GM12878 (cell line): ENCODE measurements at regions not wholly inside any gene's neighbourhood (a gene's known extent, or its start where the extent isn't known, plus 50 kb on each side); places are given as distances from the start of the nearest gene placed in this dataset.

Experiments used
- ATAC-seq: fragments of 200-7000 bp; cut with Tn5 transposase; 3 replicates; pipeline ENCODE4 v1.9.1; 2020; ENCODE audit warnings: mild to moderate bottlenecking, moderate library complexity
- BruUV-seq: library from RNA; stranded (reverse); fragments of 400-500 nt; replicated peaks from 2 replicates; lab custom pipeline; 2021; lab: Mats Ljungman, UMichigan
- CTCF ChIA-PET: fragments of 300-600 bp; sonication (Branson Sonifier 250); formaldehyde crosslinking; extraction: SDS; loops from one replicate; lab custom pipeline; 2021; ENCODE audit warnings: inconsistent platforms; lab: Yijun Ruan, JAX
- POLR2A ChIA-PET: fragments of 350-600 bp; formaldehyde crosslinking; extraction: SDS; loops from one replicate; lab custom pipeline; 2021; ENCODE audit warnings: inconsistent platforms; lab: Charles Lee
- RAD21 ChIA-PET: fragments of 300-600 bp; sonication (Branson Sonifier 250); formaldehyde crosslinking; loops from one replicate; lab custom pipeline; 2023; ENCODE audit warnings: antibody characterized with exemption; ENCODE audit not compliant: unreplicated experiment; lab: Charles Lee
- SMC1A ChIA-PET: fragments of 300-600 bp; sonication (Branson Sonifier 250); formaldehyde crosslinking; loops from one replicate; lab custom pipeline; 2023; ENCODE audit not compliant: unreplicated experiment, uncharacterized antibody; lab: Charles Lee
- DNase-seq: peaks from one replicate; pipeline ENCODE4 v3.0.0-alpha.2; 2011; ENCODE audit warnings: low read depth, low spot score
- FAIRE-seq: peaks from 3 replicates; lab custom pipeline; 2011; peaks lifted over from hg19 to GRCh38; lab: Jason Lieb, UNC
- H2AFZ ChIP-seq: 2 replicates; pipeline ENCODE4 v1.6.0; 2011; ENCODE audit warnings: low read depth, low read length, control low read depth; ENCODE audit not compliant: control insufficient read depth
- H3K27ac ChIP-seq: 2 replicates; pipeline ENCODE4 v1.5.1; 2011; ENCODE audit warnings: control low read depth; ENCODE audit not compliant: control insufficient read depth, insufficient read depth
- H3K27me3 ChIP-seq, 2 experiments: replicated peaks in 1 of 2; 2 replicates each; pipeline versions ENCODE4 v1.6.0 to v1.6.1; 2011; ENCODE audit warnings: low read length in 1 of 2; ENCODE audit not compliant: control insufficient read depth in 2 of 2, insufficient read depth in 2 of 2
- H3K36me3 ChIP-seq, 2 experiments: 2 replicates each; pipeline ENCODE4 v1.5.1; 2011; ENCODE audit warnings: low read length in 1 of 2; ENCODE audit not compliant: control insufficient read depth in 2 of 2, insufficient read depth in 2 of 2
- H3K4me1 ChIP-seq: 2 replicates; pipeline ENCODE4 v1.6.1; 2011; ENCODE audit warnings: mild to moderate bottlenecking, low read length, moderate library complexity, mixed read lengths; ENCODE audit not compliant: control insufficient read depth, insufficient read depth
- H3K4me2 ChIP-seq: 2 replicates; pipeline ENCODE4 v1.6.0; 2011; ENCODE audit warnings: control low read depth; ENCODE audit not compliant: control insufficient read depth, insufficient read depth
- H3K4me3 ChIP-seq: fragments of 200-600 bp; sonication (generic); 2 replicates; pipeline ENCODE4 v1.5.1; 2016
- H3K79me2 ChIP-seq: 2 replicates; pipeline ENCODE4 v1.6.0; 2011; ENCODE audit warnings: low read length; ENCODE audit not compliant: control insufficient read depth, insufficient read depth
- H3K9ac ChIP-seq: 2 replicates; pipeline ENCODE4 v1.8.0; 2011; ENCODE audit warnings: low read length, control low read depth, mixed read lengths; ENCODE audit not compliant: control insufficient read depth, insufficient read depth
- H3K9me3 ChIP-seq: replicated peaks from 3 replicates; pipeline ENCODE4 v1.5.1; 2011; ENCODE audit warnings: mild to moderate bottlenecking, low read length; ENCODE audit not compliant: control insufficient read depth, insufficient read depth
- H4K20me1 ChIP-seq: 2 replicates; pipeline ENCODE4 v1.6.0; 2011; ENCODE audit not compliant: control insufficient read depth, insufficient read depth
- CHD4 ChIP-seq: fragments of 200-600 bp; sonication (generic); IDR thresholded peaks from 2 replicates; pipeline ENCODE4 v1.6.1; 2016; ENCODE audit warnings: mild to moderate bottlenecking
- CREM ChIP-seq: IDR thresholded peaks from 2 replicates; pipeline ENCODE4 v1.6.1; 2014; ENCODE audit warnings: antibody characterized with exemption, low read depth
- ESRRA ChIP-seq: IDR thresholded peaks from 2 replicates; pipeline ENCODE4 v1.6.1; 2012; ENCODE audit warnings: mild to moderate bottlenecking, low read length, improper control_type of control experiment
- HDAC2 ChIP-seq: fragments of 200-600 bp; sonication (generic); IDR thresholded peaks from 2 replicates; pipeline ENCODE4 v1.6.1; 2017
- IRF4 ChIP-seq: IDR thresholded peaks from 2 replicates; pipeline ENCODE4 v1.6.1; 2011; ENCODE audit warnings: low read depth, low read length
- JUND ChIP-seq: IDR thresholded peaks from 2 replicates; pipeline ENCODE4 v1.6.1; 2012; ENCODE audit warnings: low read depth, mild to moderate bottlenecking, low read length, improper control_type of control experiment, moderate library complexity
- NR2F1 ChIP-seq: fragments of 450-650 bp; conservative IDR thresholded peaks from 2 replicates; pipeline ENCODE4 v1.6.1; 2017; ENCODE audit warnings: mild to moderate bottlenecking
- PAX5 ChIP-seq: IDR thresholded peaks from 2 replicates; pipeline ENCODE4 v1.6.1; 2011; ENCODE audit warnings: low read depth, low read length, borderline replicate concordance
- PML ChIP-seq: IDR thresholded peaks from 2 replicates; pipeline ENCODE4 v1.6.1; 2012; ENCODE audit warnings: low read length, inconsistent platforms
- SIX5 ChIP-seq: IDR thresholded peaks from 2 replicates; pipeline ENCODE4 v1.6.1; 2011; ENCODE audit warnings: mild to moderate bottlenecking, low read depth, low read length, moderate library complexity; ENCODE audit not compliant: severe bottlenecking
- SMAD1 ChIP-seq: fragments of 450-650 bp; IDR thresholded peaks from 2 replicates; pipeline ENCODE4 v1.6.1; 2018; ENCODE audit warnings: mild to moderate bottlenecking, low read depth; ENCODE audit not compliant: partially characterized antibody
- STAT1 ChIP-seq: fragments of 450-650 bp; conservative IDR thresholded peaks from 2 replicates; pipeline ENCODE4 v1.6.1; 2014; ENCODE audit warnings: antibody characterized with exemption, mild to moderate bottlenecking
- ZBED1 ChIP-seq: IDR thresholded peaks from 2 replicates; pipeline ENCODE4 v1.6.1; 2016; ENCODE audit warnings: borderline replicate concordance
- ZZZ3 ChIP-seq: IDR thresholded peaks from 2 replicates; pipeline ENCODE4 v1.6.1; 2011; ENCODE audit warnings: low read depth; ENCODE audit not compliant: control insufficient read depth, insufficient read length
- WGBS: methylation state at CpG from one replicate; pipeline ENCODE4 v1.1.6; 2016; ENCODE audit warnings: low lambda C conversion rate; ENCODE audit not compliant: insufficient replicate concordance, insufficient coverage; ENCODE audit errors: missing lambda C conversion rate; 5-methylcytosine and 5-hydroxymethylcytosine counted together
- in situ Hi-C: fragments of 300-500 bp; cut with MboI; formaldehyde crosslinking; loops from 9 replicates; pipeline ENCODE4 v1.14.3; 2018; ENCODE audit warnings: mixed read lengths
- intact Hi-C: fragments of 100-400 bp; cut with micrococcal nuclease; formaldehyde crosslinking; loops from one replicate; pipeline ENCODE4 v1.14.2; 2022; ENCODE audit not compliant: unreplicated experiment
- TF ChIP-seq, protein P1 (sequence below): IDR thresholded peaks from 2 replicates; pipeline ENCODE4 v1.6.1; 2011; ENCODE audit warnings: borderline replicate concordance, low read depth, mild to moderate bottlenecking, moderate library complexity, mixed read lengths, low read length; ENCODE audit not compliant: insufficient read depth; ENCODE audit errors: extremely low read length

DNA sequence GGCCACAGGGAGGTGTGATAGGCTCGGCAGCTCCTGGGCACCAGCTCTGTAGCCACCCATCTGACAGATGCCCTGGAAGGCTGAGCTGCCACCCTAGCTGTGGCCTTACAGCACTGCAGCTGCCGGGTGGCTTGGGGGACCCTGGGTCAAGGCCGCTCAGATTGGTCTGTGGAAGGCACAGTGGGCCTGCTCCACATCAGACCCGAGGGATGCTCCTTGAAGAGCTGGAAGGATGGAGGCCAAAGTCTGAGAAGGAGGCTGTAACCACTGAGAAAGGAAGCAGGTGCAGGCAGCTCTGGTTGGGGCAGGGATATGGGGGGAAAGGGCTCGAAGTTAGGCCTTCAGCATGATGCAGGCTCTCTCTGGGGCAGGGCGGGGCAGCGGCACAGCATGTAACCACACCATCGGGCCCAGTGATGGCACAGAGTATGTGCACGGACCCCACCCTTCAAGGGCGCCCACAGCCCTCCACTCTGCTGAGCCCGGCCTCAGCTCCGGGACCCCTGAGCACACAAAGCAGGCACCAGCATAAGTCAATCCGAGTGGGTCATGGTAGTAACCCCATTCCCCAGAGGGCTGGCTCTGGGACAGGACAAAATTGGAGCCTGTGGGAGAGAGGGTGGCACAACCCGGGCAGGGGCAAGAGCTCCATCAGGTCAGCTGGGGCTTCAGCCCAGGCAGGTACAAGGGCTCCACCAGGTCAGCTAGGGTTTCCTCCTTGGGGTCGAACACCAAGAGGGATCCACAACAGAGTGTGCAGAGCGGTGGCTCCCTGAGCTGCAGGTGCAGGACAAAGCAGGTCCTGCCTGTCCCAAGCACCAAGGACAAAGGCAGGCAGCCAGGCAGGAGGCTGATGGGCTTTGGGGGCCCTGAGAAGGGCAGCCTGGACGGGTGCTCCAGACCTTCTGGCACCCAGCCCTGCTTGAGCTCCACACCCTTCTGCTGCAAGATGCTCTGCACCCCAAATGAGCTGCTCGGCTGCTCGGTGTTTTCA lies 1511.1 kb downstream of the BRD1 start (continued):
- no peak for TF ChIP-seq ZBED1

DNA sequence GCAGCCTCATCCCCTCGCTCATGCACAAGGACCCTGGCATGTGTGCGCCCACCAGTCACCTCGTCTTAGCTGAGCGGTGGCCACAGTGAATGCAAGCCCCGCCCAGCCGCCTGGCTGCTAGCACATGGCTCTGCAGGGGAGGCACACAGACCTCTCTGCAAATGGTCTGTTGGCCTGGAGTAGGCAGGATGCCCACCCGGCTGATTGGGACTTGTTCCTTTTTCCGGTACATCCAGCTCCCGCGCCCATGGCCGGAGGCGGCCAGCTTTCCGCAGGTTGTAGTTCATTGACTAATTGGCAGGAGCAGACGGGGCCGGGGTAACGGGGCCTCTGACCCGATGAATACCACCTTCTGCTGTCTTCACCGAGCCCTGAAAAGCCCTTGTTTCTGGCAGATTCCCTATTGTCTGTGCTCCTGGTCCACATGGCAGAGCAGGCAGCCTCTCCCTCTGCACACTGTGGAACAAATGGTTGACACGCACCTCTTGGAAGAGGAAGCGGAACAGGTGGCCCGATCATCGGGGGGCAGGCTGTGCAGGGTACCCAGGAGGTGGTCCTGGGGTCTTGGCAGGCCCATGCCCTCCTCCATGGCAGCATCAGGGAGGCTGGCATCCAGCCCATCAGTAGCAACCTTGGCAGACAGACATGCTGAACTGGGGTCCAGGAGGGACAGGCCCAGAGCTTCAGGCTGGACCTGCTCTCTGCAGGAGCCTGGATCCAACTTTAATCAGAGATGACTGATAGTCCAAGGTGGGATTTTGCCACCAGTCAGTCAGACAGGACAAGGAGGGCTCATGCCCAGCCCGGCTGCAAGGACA lies 1512.0 kb downstream of the BRD1 start:
- Histone ChIP-seq H3K27me3 (no peaks in the 10 kb centered on the region), H3K4me2 (no peak overlapping the region), H3K36me3 (no peaks in the 10 kb centered on the region), H3K79me2 (no peaks in the 10 kb centered on the region), H3K4me3 (no peak overlapping the region), H3K9ac (no peak overlapping the region), H4K20me1 (no peaks in the 10 kb centered on the region), H2AFZ (no peak overlapping the region), H3K9me3 (no peaks in the 10 kb centered on the region; the same call in 2 of the 3 replicates), H3K4me1 (no peaks in the 10 kb centered on the region), H3K27ac (no peak overlapping the region)
- BruUV-seq = no TSS peak
- RAD21 ChIA-PET = no interaction called here
- CTCF ChIA-PET = no interaction called here
- intact Hi-C loops = no loop called here
- DNase-seq (no peak), ATAC-seq (no peak), FAIRE-seq (no peak)
- TF ChIP-seq NR2F1 = no peak
- 53% methylated on average over 23 of the region's 23 CpGs for WGBS
- POLR2A ChIA-PET = no interaction called here
- in situ Hi-C loops = no loop called here
- SMC1A ChIA-PET = no interaction called here

DNA sequence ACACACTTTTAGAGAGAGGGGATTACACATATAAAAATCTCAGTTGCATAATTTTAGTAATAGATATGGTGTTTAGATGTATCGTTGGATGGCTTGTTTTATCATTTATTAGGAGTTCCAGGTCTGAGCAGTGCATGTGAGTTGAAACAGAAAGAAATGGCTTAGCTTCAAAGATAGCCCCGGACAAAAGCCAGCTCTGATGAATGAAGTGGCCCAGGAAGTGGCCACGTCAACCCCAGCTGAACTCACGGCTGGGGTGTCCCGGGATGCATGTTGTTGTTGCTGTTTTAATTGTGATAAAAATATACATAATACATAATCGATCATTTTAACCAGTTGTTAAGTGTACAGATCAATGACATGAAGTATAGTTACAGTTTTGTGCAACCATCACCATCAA lies 1513.6 kb downstream of the BRD1 start:
- Histone ChIP-seq H3K79me2 (no peaks in the 10 kb centered on the region), H4K20me1 (no peaks in the 10 kb centered on the region), H3K4me2 (no peak overlapping the region), H3K36me3 (no peaks in the 10 kb centered on the region), H2AFZ (no peak overlapping the region), H3K4me3 (no peak overlapping the region), H3K9me3 (no peaks in the 10 kb centered on the region; the same call in 2 of the 3 replicates), H3K27me3 (no peaks in the 10 kb centered on the region), H3K9ac (no peak overlapping the region), H3K27ac (no peak overlapping the region), H3K4me1 (no peaks in the 10 kb centered on the region)
- intact Hi-C loops = no loop called here
- DNase-seq (no peak), ATAC-seq (no peak), FAIRE-seq (no peak)
- 12% methylated on average over 6 of the region's 6 CpGs for WGBS
- in situ Hi-C loops = no loop called here
- TF ChIP-seq ZZZ3 = no peak
- TF ChIP-seq PML = no peak
- TF ChIP-seq IRF4 = no peak
- TF ChIP-seq JUND = no peak
- no peak for TF ChIP-seq CHD4
- TF ChIP-seq STAT1 = no peak
- TF ChIP-seq, protein P1, sequence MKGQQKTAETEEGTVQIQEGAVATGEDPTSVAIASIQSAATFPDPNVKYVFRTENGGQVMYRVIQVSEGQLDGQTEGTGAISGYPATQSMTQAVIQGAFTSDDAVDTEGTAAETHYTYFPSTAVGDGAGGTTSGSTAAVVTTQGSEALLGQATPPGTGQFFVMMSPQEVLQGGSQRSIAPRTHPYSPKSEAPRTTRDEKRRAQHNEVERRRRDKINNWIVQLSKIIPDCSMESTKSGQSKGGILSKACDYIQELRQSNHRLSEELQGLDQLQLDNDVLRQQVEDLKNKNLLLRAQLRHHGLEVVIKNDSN = no peak
- no peak for TF ChIP-seq SIX5
- no peak for TF ChIP-seq ZBED1
- no peak for TF ChIP-seq HDAC2
- TF ChIP-seq SMAD1 = no peak
- TF ChIP-seq ESRRA = no peak
- no peak for TF ChIP-seq PAX5
- no peak for TF ChIP-seq CREM
- ChIA-PET RAD21 (no interaction called here), CTCF (no interaction called here), SMC1A (no interaction called here), POLR2A (no interaction called here)
- BruUV-seq = no TSS peak
